Effector memory CD8-positive, alpha-beta T cell (primary cell): ENCODE measurements at regions not wholly inside any gene's neighbourhood (a gene's known extent, or its start where the extent isn't known, plus 50 kb on each side); places are given as distances from the start of the nearest gene placed in this dataset.

Source experiments
- ATAC-seq: fragments of 150-1000 bp; cut with Tn5 transposase; replicated peaks from 2 replicates; pipeline ENCODE4 v1.10.0; 2021; ENCODE audit warnings: mild to moderate bottlenecking, moderate library complexity
- DNase-seq, 3 experiments: peaks; one replicate each; pipeline ENCODE4 v3.0.0; 2021
- H3K27ac Mint-ChIP-seq, 2 donors: one replicate each; pipeline ENCODE4 v1.8.0; 2022; ENCODE audit warnings: mild to moderate bottlenecking in 2 of 2, mixed read lengths in 2 of 2, moderate library complexity in 2 of 2
- H3K27me3 Mint-ChIP-seq, 2 donors: one replicate each; pipeline ENCODE4 v1.8.0; 2022; ENCODE audit warnings: mixed read lengths in 2 of 2
- H3K36me3 Mint-ChIP-seq: one replicate; pipeline ENCODE4 v1.8.0; 2022; ENCODE audit warnings: mild to moderate bottlenecking, moderate library complexity, mixed read lengths; ENCODE audit not compliant: insufficient read depth
- H3K4me1 Mint-ChIP-seq, 2 donors: one replicate each; pipeline ENCODE4 v1.8.0; 2022; ENCODE audit warnings: low read depth in 2 of 2, mixed read lengths in 2 of 2
- H3K4me3 Mint-ChIP-seq, 2 donors: one replicate each; pipeline ENCODE4 v1.8.0; 2022; ENCODE audit warnings: mild to moderate bottlenecking in 2 of 2, mixed read lengths in 2 of 2, moderate library complexity in 2 of 2
- H3K9me3 Mint-ChIP-seq, 2 donors: one replicate each; pipeline ENCODE4 v1.8.0; 2022; ENCODE audit warnings: mixed read lengths in 2 of 2

GRCh38 chr1:175861626-175862367 is 118.4 kb upstream of the TNR start:
- no peak overlapping the region for H3K4me3 Mint-ChIP-seq
- H3K36me3 Mint-ChIP-seq = peaks cover 4% of the 10 kb centered on the region
- peaks cover 35 to 70% of the 10 kb centered on the region in 2 donors for H3K27me3 Mint-ChIP-seq
- H3K27ac Mint-ChIP-seq = no peak overlapping the region
- DNase-seq = no peak
- H3K4me1 Mint-ChIP-seq = no peaks in the 10 kb centered on the region
- H3K9me3 Mint-ChIP-seq = no peaks in the 10 kb centered on the region
- no peak for ATAC-seq

- Mint-ChIP-seq H3K27ac (no peak overlapping the region), H3K9me3 (no peaks in the 10 kb centered on the region), H3K36me3 (peaks cover 4% of the 10 kb centered on the region), H3K4me3 (no peak overlapping the region), H3K27me3 (peaks cover 32 to 83% of the 10 kb centered on the region in 2 donors), H3K4me1 (no peaks in the 10 kb centered on the region)
- DNase-seq = no peak
- ATAC-seq = no peak
Measured at GRCh38 chr1:175857756-175858155, 114.4 kb upstream of the TNR start.

- Mint-ChIP-seq H3K9me3 (no peaks in the 10 kb centered on the region), H3K4me1 (no peaks in the 10 kb centered on the region), H3K36me3 (peaks cover 4% of the 10 kb centered on the region), H3K27me3 (peaks cover 33 to 70% of the 10 kb centered on the region in 2 donors), H3K4me3 (no peak overlapping the region), H3K27ac (no peak overlapping the region)
- no peak for ATAC-seq
- DNase-seq = no peak
Measured at GRCh38 chr1:175853681-175854080, 110.3 kb upstream of the TNR start.

DNA sequence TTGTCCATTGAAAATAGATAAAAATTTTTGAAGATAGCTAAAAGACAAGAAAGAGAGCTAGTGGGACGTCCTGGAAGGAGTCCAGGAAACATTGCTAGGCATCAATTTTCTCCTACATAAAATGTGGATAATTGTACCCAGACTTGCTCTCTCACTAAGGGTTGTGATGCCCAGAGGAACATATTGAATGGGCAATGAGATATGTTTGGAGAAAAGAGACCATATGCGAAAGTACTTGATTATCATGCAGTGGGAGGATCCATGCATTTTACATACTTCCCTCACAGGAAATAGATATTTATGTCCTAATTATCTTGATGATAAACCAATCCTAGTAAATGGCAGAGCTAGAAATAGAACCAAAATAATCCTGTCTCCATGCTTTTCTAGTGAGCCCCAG is 108.4 kb upstream of the TNR start:
- DNase-seq (no peak), ATAC-seq (no peak)
- no peaks in the 10 kb centered on the region for H3K36me3 Mint-ChIP-seq
- H3K9me3 Mint-ChIP-seq = no peaks in the 10 kb centered on the region
- no peak overlapping the region for H3K4me3 Mint-ChIP-seq
- H3K27me3 Mint-ChIP-seq = peaks cover 33 to 56% of the 10 kb centered on the region in 2 donors
- H3K4me1 Mint-ChIP-seq = no peaks in the 10 kb centered on the region
- H3K27ac Mint-ChIP-seq = no peak overlapping the region

DNA sequence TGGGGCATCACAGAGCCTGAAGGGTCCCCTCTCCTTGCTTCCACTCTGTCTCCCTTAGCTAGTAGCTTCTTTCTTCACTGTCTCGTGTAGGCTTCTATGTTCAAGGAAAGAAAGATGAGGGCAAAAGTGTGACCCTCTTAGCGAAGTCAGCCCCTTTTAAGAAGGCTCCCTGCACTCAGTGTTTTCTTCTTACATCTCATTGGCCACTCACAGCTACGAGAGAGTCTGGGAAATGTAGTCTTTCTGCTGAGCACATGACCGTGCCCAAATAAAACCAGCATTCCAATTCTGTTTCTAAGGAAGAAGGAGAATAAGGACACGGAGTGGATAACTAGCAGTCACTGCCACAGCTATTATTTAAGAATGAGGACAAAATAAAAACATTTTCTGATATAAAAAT is 104.9 kb upstream of the TNR start:
- H3K4me3 Mint-ChIP-seq = no peak overlapping the region
- H3K27ac Mint-ChIP-seq = no peak overlapping the region
- no peaks in the 10 kb centered on the region for H3K9me3 Mint-ChIP-seq
- H3K36me3 Mint-ChIP-seq = no peaks in the 10 kb centered on the region
- no peaks in the 10 kb centered on the region for H3K4me1 Mint-ChIP-seq
- ATAC-seq = no peak
- no peak for DNase-seq
- peaks cover 33 to 48% of the 10 kb centered on the region in 2 donors for H3K27me3 Mint-ChIP-seq

- Mint-ChIP-seq H3K4me1 (no peaks in the 10 kb centered on the region), H3K4me3 (no peak overlapping the region), H3K36me3 (no peaks in the 10 kb centered on the region), H3K27me3 (peaks cover 22 to 48% of the 10 kb centered on the region in 2 donors), H3K27ac (no peak overlapping the region), H3K9me3 (no peaks in the 10 kb centered on the region)
- DNase-seq (no peak), ATAC-seq (no peak)
Measured at GRCh38 chr1:175845985-175846384, 102.6 kb upstream of the TNR start.

DNA sequence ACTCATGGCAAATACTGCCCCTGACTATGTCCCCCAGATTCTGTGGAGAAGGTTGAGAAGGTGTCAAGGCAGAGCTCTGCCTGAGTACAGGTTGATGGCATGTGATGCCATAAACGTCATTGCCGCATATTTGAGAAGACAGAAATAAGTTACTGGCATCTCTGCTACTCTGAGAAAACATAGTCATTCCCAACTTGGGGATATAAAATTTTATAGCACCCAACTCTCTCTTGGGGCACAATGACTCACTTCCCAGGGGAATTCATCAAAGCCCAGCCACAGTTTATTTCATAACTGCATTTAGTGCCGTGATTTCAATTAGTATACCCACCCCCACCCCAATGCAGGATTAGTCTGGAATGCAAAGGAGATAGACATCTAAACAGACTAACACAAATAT is 101.9 kb upstream of the TNR start:
- H3K4me3 Mint-ChIP-seq = no peak overlapping the region
- ATAC-seq (no peak), DNase-seq (no peak)
- no peaks in the 10 kb centered on the region for H3K9me3 Mint-ChIP-seq
- peaks cover 21 to 51% of the 10 kb centered on the region in 2 donors for H3K27me3 Mint-ChIP-seq
- no peaks in the 10 kb centered on the region for H3K4me1 Mint-ChIP-seq
- no peak overlapping the region for H3K27ac Mint-ChIP-seq
- no peaks in the 10 kb centered on the region for H3K36me3 Mint-ChIP-seq

GRCh38 chr1:175844877-175845276 is 101.5 kb upstream of the TNR start:
- no peaks in the 10 kb centered on the region for H3K9me3 Mint-ChIP-seq
- H3K36me3 Mint-ChIP-seq = no peaks in the 10 kb centered on the region
- H3K27ac Mint-ChIP-seq = no peak overlapping the region
- H3K4me1 Mint-ChIP-seq = no peaks in the 10 kb centered on the region
- no peak for ATAC-seq
- H3K27me3 Mint-ChIP-seq = peaks cover 23 to 54% of the 10 kb centered on the region in 2 donors
- H3K4me3 Mint-ChIP-seq = no peak overlapping the region
- no peak for DNase-seq

DNA sequence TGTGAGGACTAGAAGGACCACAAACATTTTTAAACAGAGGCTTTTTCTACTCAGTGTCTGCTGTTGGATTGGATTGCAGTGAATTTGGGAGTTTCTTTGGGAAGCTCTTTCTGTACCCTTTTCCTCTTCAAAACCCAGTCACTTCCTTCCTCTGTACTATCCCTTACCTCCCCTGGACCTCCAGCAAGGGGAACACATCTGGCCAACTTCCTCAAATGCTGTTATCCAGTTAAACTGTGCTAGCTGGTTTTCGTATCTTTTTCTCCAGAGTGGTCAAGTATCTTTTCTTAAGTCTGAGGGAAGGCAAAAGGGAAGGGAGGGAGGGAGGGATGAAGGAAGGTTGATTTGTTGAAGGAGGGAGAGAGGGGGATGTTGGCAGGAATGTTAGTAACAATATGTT is 99.2 kb upstream of the TNR start:
- H3K27me3 Mint-ChIP-seq = peaks cover 38 to 55% of the 10 kb centered on the region in 2 donors

DNA sequence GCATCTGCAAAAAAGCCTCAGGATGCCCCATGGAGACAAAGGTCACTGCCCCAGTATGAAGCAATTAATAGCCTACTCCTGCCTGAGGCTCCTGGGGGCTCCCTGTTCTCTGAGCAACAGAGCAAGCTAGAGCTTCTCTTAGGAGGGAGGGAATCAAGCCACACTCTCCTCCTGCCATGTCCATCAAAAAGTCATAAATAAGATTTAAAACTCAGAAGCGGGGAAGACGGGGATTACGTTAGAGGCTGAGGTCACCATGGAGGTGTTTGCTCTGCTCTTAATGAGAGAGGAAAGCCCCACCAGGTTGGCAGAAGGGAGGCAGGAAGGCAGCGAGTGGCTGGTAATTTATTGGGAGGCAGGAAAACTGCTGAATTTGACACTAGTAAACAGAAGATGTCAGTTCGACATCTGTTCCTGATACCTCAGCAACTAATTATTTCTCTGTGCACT is 98.4 kb upstream of the TNR start:
- Mint-ChIP-seq H3K9me3 (no peaks in the 10 kb centered on the region), H3K4me1 (no peaks in the 10 kb centered on the region), H3K27ac (no peak overlapping the region), H3K27me3 (peaks cover 40 to 52% of the 10 kb centered on the region in 2 donors), H3K4me3 (no peak overlapping the region), H3K36me3 (no peaks in the 10 kb centered on the region)
- DNase-seq (no peak), ATAC-seq (no peak)

More for the DNA sequence above, 99.2 kb upstream of the TNR start:
- DNase-seq (no peak), ATAC-seq (no peak)
- H3K9me3 Mint-ChIP-seq = no peaks in the 10 kb centered on the region
- no peak overlapping the region for H3K27ac Mint-ChIP-seq
- no peak overlapping the region for H3K4me3 Mint-ChIP-seq
- no peaks in the 10 kb centered on the region for H3K36me3 Mint-ChIP-seq
- H3K4me1 Mint-ChIP-seq = no peaks in the 10 kb centered on the region

- no peaks in the 10 kb centered on the region for H3K36me3 Mint-ChIP-seq
- peaks cover 38 to 46% of the 10 kb centered on the region in 2 donors for H3K27me3 Mint-ChIP-seq
- ATAC-seq = no peak
- H3K9me3 Mint-ChIP-seq = no peaks in the 10 kb centered on the region
- no peaks in the 10 kb centered on the region for H3K4me1 Mint-ChIP-seq
- DNase-seq = no peak
- H3K27ac Mint-ChIP-seq = no peak overlapping the region
- H3K4me3 Mint-ChIP-seq = no peak overlapping the region
Measured at GRCh38 chr1:175840787-175841186, 97.4 kb upstream of the TNR start.

GRCh38 chr1:175839779-175840669 is 96.6 kb upstream of the TNR start:
- DNase-seq (no peak), ATAC-seq (no peak)
- Mint-ChIP-seq H3K27me3 (peaks cover 38 to 40% of the 10 kb centered on the region in 2 donors), H3K36me3 (no peaks in the 10 kb centered on the region), H3K27ac (no peak overlapping the region), H3K9me3 (no peaks in the 10 kb centered on the region), H3K4me1 (no peaks in the 10 kb centered on the region), H3K4me3 (no peak overlapping the region)

DNA sequence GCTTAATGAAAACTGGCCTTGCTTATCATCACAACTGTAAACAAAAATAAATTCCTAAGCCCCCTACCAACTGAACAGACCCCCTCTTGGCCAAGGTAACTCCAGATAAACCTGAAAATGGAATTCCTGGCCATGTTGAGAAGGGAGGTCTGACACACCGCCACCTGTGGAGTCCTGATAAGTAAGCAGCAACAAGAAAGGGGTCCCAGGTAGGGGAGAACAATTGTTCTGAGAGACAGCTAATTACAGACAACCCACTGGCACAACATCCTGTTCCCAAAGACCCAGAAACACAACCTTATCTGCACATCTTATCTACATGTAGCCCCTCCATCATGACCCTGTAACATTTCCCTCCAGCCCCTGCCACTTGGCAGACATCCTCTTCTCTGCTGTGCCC is 91.2 kb upstream of the TNR start:
- Mint-ChIP-seq H3K4me3 (no peak overlapping the region), H3K27ac (no peak overlapping the region), H3K9me3 (no peaks in the 10 kb centered on the region), H3K4me1 (no peaks in the 10 kb centered on the region), H3K27me3 (peaks cover 17 to 42% of the 10 kb centered on the region in 2 donors), H3K36me3 (no peaks in the 10 kb centered on the region)
- DNase-seq (no peak), ATAC-seq (no peak)

GRCh38 chr1:175833951-175834350 is 90.6 kb upstream of the TNR start:
- no peaks in the 10 kb centered on the region for H3K4me1 Mint-ChIP-seq
- no peak overlapping the region for H3K27ac Mint-ChIP-seq
- ATAC-seq (no peak), DNase-seq (no peak)
- no peak overlapping the region for H3K4me3 Mint-ChIP-seq
- no peaks in the 10 kb centered on the region for H3K9me3 Mint-ChIP-seq
- peaks cover 17 to 45% of the 10 kb centered on the region in 2 donors for H3K27me3 Mint-ChIP-seq
- no peaks in the 10 kb centered on the region for H3K36me3 Mint-ChIP-seq
